Large intestine (tissue), 3 donors: ENCODE measurements at regions not wholly inside any gene's neighbourhood (a gene's known extent, or its start where the extent isn't known, plus 50 kb on each side); places are given as distances from the start of the nearest gene placed in this dataset.

ENCODE experiments used
- DNase-seq, 2 donors: peaks; one replicate each; pipeline versions ENCODE4 v3.0.0 to v3.0.0-alpha.2; 2013
- H3K27ac ChIP-seq: one replicate; pipeline ENCODE4 v1.5.1; 2013; ENCODE audit warnings: low read length
- H3K27me3 ChIP-seq: 2 replicates; pipeline ENCODE4 v1.6.1; 2013; ENCODE audit warnings: low read length; ENCODE audit not compliant: control insufficient read depth, insufficient read depth
- H3K36me3 ChIP-seq: 2 replicates; pipeline ENCODE4 v1.6.1; 2013; ENCODE audit warnings: low read length; ENCODE audit not compliant: control insufficient read depth, insufficient read depth
- H3K4me1 ChIP-seq: one replicate; pipeline ENCODE4 v1.6.1; 2013; ENCODE audit warnings: low read length; ENCODE audit not compliant: control insufficient read depth, insufficient read depth
- H3K4me3 ChIP-seq: one replicate; pipeline ENCODE4 v1.5.1; 2013; ENCODE audit warnings: low read length
- H3K9me3 ChIP-seq: one replicate; pipeline ENCODE4 v1.6.1; 2013; ENCODE audit warnings: mild to moderate bottlenecking, low read depth, low read length, moderate library complexity; ENCODE audit not compliant: control insufficient read depth
- WGBS: methylation state at CpG from one replicate; pipeline ENCODE4 v1.1.5; 2013; ENCODE audit warnings: low lambda C conversion rate; ENCODE audit not compliant: insufficient coverage; 5-methylcytosine and 5-hydroxymethylcytosine counted together

DNA sequence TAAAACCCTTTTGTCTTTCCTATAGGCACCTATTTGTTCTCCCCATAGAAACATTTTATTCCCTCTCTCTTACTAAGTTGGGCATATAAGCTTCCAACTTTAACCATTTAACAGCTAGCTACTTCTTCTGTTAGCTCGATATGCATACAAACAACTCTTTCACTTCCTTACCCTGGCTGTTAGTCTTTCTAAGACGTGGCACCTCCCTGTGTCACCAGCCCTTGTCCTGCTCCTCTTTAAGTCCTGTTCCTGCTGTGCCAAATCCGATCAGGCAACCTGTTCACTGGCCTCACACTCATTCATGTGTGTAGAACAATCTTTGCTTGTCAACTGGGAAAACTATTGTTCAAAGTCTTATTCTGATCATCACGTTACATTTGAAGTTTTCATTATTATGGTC lies 1376.1 kb upstream of the TENM4 start:
- Histone ChIP-seq H3K9me3 (no peaks in the 10 kb centered on the region), H3K36me3 (no peaks in the 10 kb centered on the region), H3K4me3 (no peak overlapping the region), H3K27me3 (no peaks in the 10 kb centered on the region), H3K27ac (no peak overlapping the region), H3K4me1 (no peaks in the 10 kb centered on the region)
- no peak for DNase-seq
- WGBS = no CpG with 5 or more reads among the region's 4 CpGs

DNA sequence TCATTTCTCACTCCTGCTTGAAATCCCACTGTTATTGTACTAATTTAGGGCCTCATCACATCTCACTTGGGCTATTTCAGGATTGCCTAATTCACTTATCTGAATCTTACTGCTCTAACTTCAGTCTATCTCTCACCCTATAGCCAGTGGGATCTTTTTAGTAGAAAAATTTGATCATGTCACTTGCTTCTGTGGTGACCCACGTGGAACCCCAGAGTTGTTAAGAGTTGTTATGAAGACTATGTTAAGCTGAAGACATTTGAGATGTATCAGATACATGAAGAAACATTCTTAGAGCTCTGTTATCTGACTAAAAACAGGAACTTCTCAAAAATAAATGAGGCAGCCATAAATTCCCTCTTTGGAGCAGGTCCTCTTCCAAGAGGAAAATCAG lies 1375.6 kb upstream of the TENM4 start:
- Histone ChIP-seq H3K27me3 (no peaks in the 10 kb centered on the region), H3K27ac (no peak overlapping the region), H3K36me3 (no peaks in the 10 kb centered on the region), H3K4me1 (no peaks in the 10 kb centered on the region), H3K4me3 (no peak overlapping the region), H3K9me3 (no peaks in the 10 kb centered on the region)
- WGBS = no CpG with 5 or more reads among the region's 1 CpG
- no peak for DNase-seq

DNA sequence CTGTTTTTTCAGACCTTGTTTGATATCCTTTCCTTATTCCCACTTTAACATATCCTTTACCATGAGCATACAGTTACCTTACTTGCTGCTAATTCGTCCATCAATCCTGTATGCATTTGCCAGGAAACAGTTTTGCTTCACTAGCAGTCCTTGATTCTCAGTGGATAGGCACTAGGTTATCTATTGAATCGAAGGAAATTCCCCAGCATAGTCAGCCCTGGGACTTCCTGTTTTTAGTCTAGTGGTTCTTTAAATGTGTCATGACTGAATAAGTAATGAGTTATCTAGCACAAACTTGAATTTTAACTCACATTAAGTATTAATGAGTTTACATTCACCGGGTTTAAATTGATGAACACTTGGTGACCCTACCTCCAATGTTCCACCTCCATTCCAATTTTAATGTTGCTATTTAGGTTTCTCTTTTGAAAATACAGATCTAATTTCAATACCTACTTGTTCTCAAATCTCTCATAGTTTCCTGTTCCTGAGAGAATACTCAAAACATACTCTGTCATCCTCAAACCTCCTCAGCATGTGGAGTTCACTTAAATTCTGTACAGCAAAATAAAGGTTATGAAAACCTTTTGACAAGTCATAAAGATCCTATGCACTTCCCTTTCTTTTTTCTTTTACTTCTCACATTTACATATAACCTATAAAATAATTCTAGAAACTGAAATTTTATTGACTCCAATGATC lies 1375.1 kb upstream of the TENM4 start:
- 100% methylated on average over 1 of the region's 3 CpGs for WGBS
- no peak for DNase-seq
- Histone ChIP-seq H3K4me1 (no peaks in the 10 kb centered on the region), H3K36me3 (no peaks in the 10 kb centered on the region), H3K4me3 (no peak overlapping the region), H3K27ac (no peak overlapping the region), H3K9me3 (no peaks in the 10 kb centered on the region), H3K27me3 (no peaks in the 10 kb centered on the region)

DNA sequence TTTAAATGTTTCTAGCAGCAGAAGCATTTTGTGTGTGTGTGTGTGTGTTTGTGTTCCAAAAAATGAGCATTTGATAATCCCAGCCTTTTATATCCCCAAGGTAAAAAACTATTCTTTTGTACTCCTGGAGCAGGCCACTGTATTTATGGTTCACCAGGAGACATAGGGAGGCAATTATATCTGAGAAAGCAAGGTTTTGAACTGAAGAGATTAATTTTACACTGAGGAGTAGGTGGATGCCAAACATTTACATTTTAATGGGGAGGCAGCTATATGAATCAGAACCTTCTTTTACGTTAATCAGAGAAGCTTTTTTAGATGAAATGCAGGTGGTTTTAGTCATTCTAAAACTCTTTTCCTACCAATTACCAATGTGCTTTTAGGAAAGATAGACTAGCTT lies 1374.0 kb upstream of the TENM4 start:
- Histone ChIP-seq H3K4me3 (no peak overlapping the region), H3K4me1 (no peaks in the 10 kb centered on the region), H3K27ac (no peak overlapping the region), H3K27me3 (no peaks in the 10 kb centered on the region), H3K9me3 (no peaks in the 10 kb centered on the region), H3K36me3 (no peaks in the 10 kb centered on the region)
- WGBS = 67% methylated on average over 1 of the region's 1 CpG
- no peak for DNase-seq

DNA sequence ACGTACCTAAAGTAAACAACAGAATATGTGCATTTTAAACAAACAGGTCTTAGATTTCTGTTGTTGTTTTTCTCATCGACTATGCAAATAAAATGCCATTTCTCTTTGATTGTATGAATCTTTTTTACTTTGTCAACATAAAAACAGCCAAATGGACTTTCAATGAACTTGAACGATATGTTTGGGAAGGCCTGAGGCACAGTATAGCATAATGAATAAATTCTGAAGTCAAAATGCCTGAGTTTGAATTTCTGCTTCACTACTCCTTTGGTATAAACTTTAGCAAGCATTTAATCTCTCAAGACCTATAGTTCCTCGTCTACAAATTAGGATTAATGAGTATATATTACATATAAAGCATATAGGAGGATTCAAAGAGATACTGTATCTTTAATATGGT lies 1369.9 kb upstream of the TENM4 start:
- no peak for DNase-seq
- Histone ChIP-seq H3K4me1 (no peaks in the 10 kb centered on the region), H3K27ac (no peak overlapping the region), H3K4me3 (no peak overlapping the region), H3K9me3 (no peaks in the 10 kb centered on the region), H3K27me3 (no peaks in the 10 kb centered on the region), H3K36me3 (no peaks in the 10 kb centered on the region)
- 100% methylated on average over 1 of the region's 4 CpGs for WGBS

DNA sequence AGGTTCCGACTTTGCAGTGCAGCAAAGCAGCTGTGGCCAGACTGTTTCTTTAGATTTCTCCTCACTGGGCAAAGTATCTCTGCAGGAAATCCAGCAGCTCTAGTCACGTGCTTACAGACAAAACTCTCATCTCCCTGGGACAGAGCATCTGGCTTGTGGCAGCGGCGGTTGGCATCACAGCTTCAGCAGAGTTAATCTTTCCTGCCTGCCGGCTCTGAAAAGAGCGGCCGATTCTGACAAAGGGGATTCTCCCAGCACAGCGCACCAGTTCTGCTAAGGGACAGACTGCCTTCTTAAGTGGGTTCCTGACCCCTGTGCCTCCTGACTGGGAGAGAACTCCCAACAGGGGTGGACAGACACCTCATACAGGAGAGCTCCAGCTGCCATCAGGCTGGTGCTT lies 1357.3 kb upstream of the TENM4 start:
- Histone ChIP-seq H3K4me3 (no peak overlapping the region), H3K27me3 (no peaks in the 10 kb centered on the region), H3K9me3 (no peaks in the 10 kb centered on the region), H3K36me3 (no peaks in the 10 kb centered on the region), H3K4me1 (no peaks in the 10 kb centered on the region), H3K27ac (no peak overlapping the region)
- DNase-seq = no peak
- no CpG with 5 or more reads among the region's 8 CpGs for WGBS

DNA sequence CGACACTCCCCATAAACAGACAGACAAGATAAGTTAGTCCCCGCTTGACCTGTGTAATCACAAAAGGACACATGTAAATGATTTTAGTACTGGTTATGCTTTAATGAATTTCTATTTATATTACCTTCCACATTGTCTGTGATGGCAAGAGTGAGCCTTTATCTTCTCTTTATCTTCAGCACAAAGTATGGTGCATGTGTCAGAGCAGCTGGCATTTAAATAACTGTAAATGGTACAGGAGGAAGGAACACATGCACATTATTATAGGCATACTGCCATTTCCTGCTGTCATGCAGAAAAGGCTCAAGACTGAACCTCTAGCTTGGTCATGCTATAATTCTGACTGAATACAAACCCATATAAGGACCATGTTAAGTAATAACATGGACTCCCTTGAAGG lies 1342.7 kb upstream of the TENM4 start:
- no peak overlapping the region for H3K4me3 ChIP-seq
- DNase-seq = peak in 1 of 2 donors; percentile 9
- WGBS = no CpG with 5 or more reads among the region's 2 CpGs

DNA sequence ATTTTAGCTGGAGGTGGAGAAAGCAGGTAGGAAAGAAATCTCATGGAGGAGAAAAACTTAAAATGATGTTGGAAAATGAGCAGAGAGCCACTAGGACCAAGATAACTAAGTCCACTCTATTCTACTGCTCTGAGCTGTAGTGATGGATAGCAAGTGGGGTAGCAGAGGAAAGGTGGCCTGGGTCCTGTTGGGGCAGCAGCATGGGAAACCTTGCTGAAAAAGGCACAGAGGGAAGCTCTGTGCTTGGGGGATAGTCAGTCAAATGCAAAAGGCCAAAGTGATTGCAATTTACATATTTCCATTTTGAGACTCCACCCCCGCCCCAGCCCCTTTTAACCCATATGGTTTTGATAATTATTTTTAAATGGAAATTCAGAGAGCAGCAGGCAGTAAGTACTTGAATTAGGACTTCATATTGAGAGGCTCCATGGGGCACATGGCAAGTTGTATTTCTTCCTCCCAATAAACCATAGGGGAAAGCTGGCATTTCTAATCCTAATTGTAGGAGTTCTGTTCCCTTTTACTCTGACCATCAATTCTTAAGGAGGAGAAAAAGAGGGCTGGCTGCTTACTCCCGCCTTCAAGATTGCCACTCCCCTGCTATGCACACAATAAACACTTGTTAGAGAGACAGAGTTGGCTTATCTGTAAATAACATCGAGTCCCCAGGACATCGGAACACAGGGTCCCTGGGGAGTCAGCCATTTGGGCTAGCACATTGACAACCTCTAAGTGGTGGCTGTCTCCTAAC lies 1341.5 kb upstream of the TENM4 start:
- no peak overlapping the region for H3K27ac ChIP-seq
- H3K36me3 ChIP-seq = no peaks in the 10 kb centered on the region
- no peaks in the 10 kb centered on the region for H3K4me1 ChIP-seq
- H3K9me3 ChIP-seq = no peaks in the 10 kb centered on the region
- no peak for DNase-seq
- H3K27me3 ChIP-seq = no peaks in the 10 kb centered on the region
- 100% methylated on average over 1 of the region's 4 CpGs for whole genome bisulfite sequencing
- no peak overlapping the region for H3K4me3 ChIP-seq

More for the DNA sequence above, 1342.7 kb upstream of the TENM4 start:
- Histone ChIP-seq H3K9me3 (no peaks in the 10 kb centered on the region), H3K36me3 (no peaks in the 10 kb centered on the region), H3K27me3 (no peaks in the 10 kb centered on the region), H3K4me1 (no peaks in the 10 kb centered on the region), H3K27ac (no peak overlapping the region)

DNA sequence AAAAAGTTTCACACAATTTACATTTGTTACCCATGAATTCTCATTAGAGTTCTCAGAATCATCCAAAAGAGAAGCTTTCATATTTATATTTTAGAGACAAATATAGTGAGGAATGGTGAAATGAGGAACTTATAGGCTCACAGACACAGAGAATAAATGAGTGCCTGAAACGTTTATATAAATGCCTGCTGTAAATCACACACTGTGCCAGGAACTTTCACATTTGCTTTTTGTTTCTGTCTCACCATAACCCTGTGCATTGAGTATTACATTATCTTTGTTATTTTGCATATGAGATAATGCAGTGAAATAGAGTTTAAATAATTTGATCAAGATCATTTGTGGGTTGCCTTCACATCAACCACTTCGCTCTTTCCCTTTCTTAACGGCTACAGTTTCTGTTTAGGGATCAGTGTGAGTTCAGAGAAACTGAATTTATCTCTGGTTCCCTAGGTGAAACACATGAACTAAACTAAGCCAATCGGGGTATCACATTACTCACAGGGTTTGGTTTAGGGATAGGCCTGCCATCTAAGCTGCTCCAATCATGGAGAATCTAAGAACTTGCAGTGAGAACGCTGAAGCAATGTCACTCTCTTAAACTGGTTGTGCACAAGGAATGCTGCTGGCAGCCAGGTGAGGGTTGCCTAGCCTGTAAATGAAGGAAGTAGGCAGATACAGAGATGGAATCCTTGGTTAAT lies 1339.2 kb upstream of the TENM4 start:
- Histone ChIP-seq H3K27ac (no peak overlapping the region), H3K9me3 (no peaks in the 10 kb centered on the region), H3K4me3 (no peak overlapping the region), H3K36me3 (no peaks in the 10 kb centered on the region), H3K27me3 (no peaks in the 10 kb centered on the region), H3K4me1 (no peaks in the 10 kb centered on the region)
- 48% methylated on average over 4 of the region's 5 CpGs for WGBS
- DNase-seq = peak in 1 of 2 donors; percentile 17

DNA sequence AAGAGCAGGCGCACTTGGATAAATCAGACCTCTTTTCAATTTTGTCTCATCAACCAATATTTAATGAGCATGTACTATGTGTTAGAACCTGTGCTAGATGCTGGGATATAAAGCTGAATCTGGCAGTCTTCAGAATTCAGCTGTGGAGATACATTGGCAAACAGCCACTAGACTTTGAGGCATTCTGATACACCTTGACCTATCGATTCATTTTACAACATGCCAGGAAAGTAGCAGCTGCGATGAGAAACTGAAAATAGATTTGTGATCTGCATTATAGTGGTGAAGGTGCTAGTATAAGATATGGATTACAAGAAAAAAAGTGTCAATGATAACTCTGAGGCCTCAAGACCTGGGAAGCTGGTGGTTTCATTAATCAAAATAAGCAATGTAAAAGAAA lies 1338.1 kb upstream of the TENM4 start:
- Histone ChIP-seq H3K9me3 (no peaks in the 10 kb centered on the region), H3K27ac (no peak overlapping the region), H3K4me3 (no peak overlapping the region), H3K36me3 (no peaks in the 10 kb centered on the region), H3K4me1 (no peaks in the 10 kb centered on the region), H3K27me3 (no peaks in the 10 kb centered on the region)
- 72% methylated on average over 2 of the region's 3 CpGs for WGBS
- DNase-seq = peak in 1 of 2 donors; percentile 39
